ENCODE measurements at regions not wholly inside any gene's neighbourhood (a gene's known extent, or its start where the extent isn't known, plus 50 kb on each side); places are given as distances from the start of the nearest gene placed in this dataset.

GRCh38 chr2:120840795-120841487, 105.3 kb downstream of the GLI2 start:
- H3K27ac ChIP-seq (ENCODE audit: low read depth, low read length) = no peak overlapping the region
- no peak overlapping the region for H3K4me3 ChIP-seq (ENCODE audit: low read depth in 1 of 2, low read length in 2 of 2)
- no peaks in the 10 kb centered on the region for H3K27me3 ChIP-seq (ENCODE audit: control insufficient read depth in 1 of 2, insufficient read depth in 2 of 2, low read length in 2 of 2)
- H3K9ac ChIP-seq (ENCODE audit: low read depth in 1 of 2, low read length in 2 of 2) = no peak overlapping the region
- no peaks in the 10 kb centered on the region for H3K36me3 ChIP-seq (ENCODE audit: control insufficient read depth in 1 of 2, insufficient read depth in 2 of 2, low read length in 2 of 2)
- H3K9me3 ChIP-seq (ENCODE audit: control insufficient read depth in 1 of 2, low read length in 2 of 2) = no peaks in the 10 kb centered on the region
- H3K4me1 ChIP-seq (ENCODE audit: control insufficient read depth in 1 of 2, insufficient read depth in 2 of 2, low read length in 2 of 2) = no peaks in the 10 kb centered on the region

- no peaks in the 10 kb centered on the region for H3K9me3 ChIP-seq (ENCODE audit: control insufficient read depth in 1 of 2, low read length in 2 of 2)
- H3K27ac ChIP-seq (ENCODE audit: low read depth, low read length) = no peak overlapping the region
- H3K4me1 ChIP-seq (ENCODE audit: control insufficient read depth in 1 of 2, insufficient read depth in 2 of 2, low read length in 2 of 2) = no peaks in the 10 kb centered on the region
Observed at GRCh38 chr2:120842456-120843439, 107.1 kb downstream of the GLI2 start.

GRCh38 chr2:120844070-120844738, 108.5 kb downstream of the GLI2 start:
- Histone ChIP-seq H3K36me3 (ENCODE audit: control insufficient read depth in 1 of 2, insufficient read depth in 2 of 2, low read length in 2 of 2) (no peaks in the 10 kb centered on the region), H3K9ac (ENCODE audit: low read depth in 1 of 2, low read length in 2 of 2) (no peak overlapping the region), H3K4me1 (ENCODE audit: control insufficient read depth in 1 of 2, insufficient read depth in 2 of 2, low read length in 2 of 2) (no peaks in the 10 kb centered on the region), H3K4me3 (ENCODE audit: low read depth in 1 of 2, low read length in 2 of 2) (no peak overlapping the region), H3K9me3 (ENCODE audit: control insufficient read depth in 1 of 2, low read length in 2 of 2) (no peaks in the 10 kb centered on the region), H3K27ac (ENCODE audit: low read depth, low read length) (no peak overlapping the region), H3K27me3 (ENCODE audit: control insufficient read depth in 1 of 2, insufficient read depth in 2 of 2, low read length in 2 of 2) (no peaks in the 10 kb centered on the region)

More at GRCh38 chr2:120842456-120843439, 107.1 kb downstream of the GLI2 start:
- Histone ChIP-seq H3K4me3 (ENCODE audit: low read depth in 1 of 2, low read length in 2 of 2) (no peak overlapping the region), H3K27me3 (ENCODE audit: control insufficient read depth in 1 of 2, insufficient read depth in 2 of 2, low read length in 2 of 2) (no peaks in the 10 kb centered on the region), H3K36me3 (ENCODE audit: control insufficient read depth in 1 of 2, insufficient read depth in 2 of 2, low read length in 2 of 2) (no peaks in the 10 kb centered on the region), H3K9ac (ENCODE audit: low read depth in 1 of 2, low read length in 2 of 2) (no peak overlapping the region)

- no peaks in the 10 kb centered on the region for H3K27me3 ChIP-seq (ENCODE audit: control insufficient read depth in 1 of 2, insufficient read depth in 2 of 2, low read length in 2 of 2)
- no peaks in the 10 kb centered on the region for H3K36me3 ChIP-seq (ENCODE audit: control insufficient read depth in 1 of 2, insufficient read depth in 2 of 2, low read length in 2 of 2)
- H3K9ac ChIP-seq (ENCODE audit: low read depth in 1 of 2, low read length in 2 of 2) = no peak overlapping the region
- H3K4me3 ChIP-seq (ENCODE audit: low read depth in 1 of 2, low read length in 2 of 2) = no peak overlapping the region
- H3K9me3 ChIP-seq (ENCODE audit: control insufficient read depth in 1 of 2, low read length in 2 of 2) = no peaks in the 10 kb centered on the region
- no peaks in the 10 kb centered on the region for H3K4me1 ChIP-seq (ENCODE audit: control insufficient read depth in 1 of 2, insufficient read depth in 2 of 2, low read length in 2 of 2)
- no peak overlapping the region for H3K27ac ChIP-seq (ENCODE audit: low read depth, low read length)
Observed at GRCh38 chr2:120845277-120845676, 109.6 kb downstream of the GLI2 start.

GRCh38 chr2:120846406-120847095, 110.9 kb downstream of the GLI2 start:
- Histone ChIP-seq H3K36me3 (ENCODE audit: control insufficient read depth in 1 of 2, insufficient read depth in 2 of 2, low read length in 2 of 2) (no peaks in the 10 kb centered on the region), H3K4me3 (ENCODE audit: low read depth in 1 of 2, low read length in 2 of 2) (no peak overlapping the region), H3K27me3 (ENCODE audit: control insufficient read depth in 1 of 2, insufficient read depth in 2 of 2, low read length in 2 of 2) (no peaks in the 10 kb centered on the region), H3K4me1 (ENCODE audit: control insufficient read depth in 1 of 2, insufficient read depth in 2 of 2, low read length in 2 of 2) (no peaks in the 10 kb centered on the region), H3K9ac (ENCODE audit: low read depth in 1 of 2, low read length in 2 of 2) (no peak overlapping the region), H3K9me3 (ENCODE audit: control insufficient read depth in 1 of 2, low read length in 2 of 2) (no peaks in the 10 kb centered on the region), H3K27ac (ENCODE audit: low read depth, low read length) (no peak overlapping the region)

GRCh38 chr2:120847700-120848321, 112.1 kb downstream of the GLI2 start:
- Histone ChIP-seq H3K36me3 (ENCODE audit: control insufficient read depth in 1 of 2, insufficient read depth in 2 of 2, low read length in 2 of 2) (no peaks in the 10 kb centered on the region), H3K27me3 (ENCODE audit: control insufficient read depth in 1 of 2, insufficient read depth in 2 of 2, low read length in 2 of 2) (no peaks in the 10 kb centered on the region), H3K9ac (ENCODE audit: low read depth in 1 of 2, low read length in 2 of 2) (no peak overlapping the region), H3K4me1 (ENCODE audit: control insufficient read depth in 1 of 2, insufficient read depth in 2 of 2, low read length in 2 of 2) (no peaks in the 10 kb centered on the region), H3K4me3 (ENCODE audit: low read depth in 1 of 2, low read length in 2 of 2) (no peak overlapping the region), H3K9me3 (ENCODE audit: control insufficient read depth in 1 of 2, low read length in 2 of 2) (no peaks in the 10 kb centered on the region), H3K27ac (ENCODE audit: low read depth, low read length) (no peak overlapping the region)

- Histone ChIP-seq H3K27me3 (ENCODE audit: control insufficient read depth in 1 of 2, insufficient read depth in 2 of 2, low read length in 2 of 2) (no peaks in the 10 kb centered on the region), H3K4me3 (ENCODE audit: low read depth in 1 of 2, low read length in 2 of 2) (no peak overlapping the region), H3K27ac (ENCODE audit: low read depth, low read length) (no peak overlapping the region), H3K4me1 (ENCODE audit: control insufficient read depth in 1 of 2, insufficient read depth in 2 of 2, low read length in 2 of 2) (no peaks in the 10 kb centered on the region), H3K9me3 (ENCODE audit: control insufficient read depth in 1 of 2, low read length in 2 of 2) (no peaks in the 10 kb centered on the region), H3K36me3 (ENCODE audit: control insufficient read depth in 1 of 2, insufficient read depth in 2 of 2, low read length in 2 of 2) (no peaks in the 10 kb centered on the region), H3K9ac (ENCODE audit: low read depth in 1 of 2, low read length in 2 of 2) (no peak overlapping the region)
Observed at GRCh38 chr2:120849278-120849677, 113.6 kb downstream of the GLI2 start.

- H3K4me1 ChIP-seq (ENCODE audit: control insufficient read depth in 1 of 2, insufficient read depth in 2 of 2, low read length in 2 of 2) = no peaks in the 10 kb centered on the region
- no peaks in the 10 kb centered on the region for H3K27me3 ChIP-seq (ENCODE audit: control insufficient read depth in 1 of 2, insufficient read depth in 2 of 2, low read length in 2 of 2)
- H3K27ac ChIP-seq (ENCODE audit: low read depth, low read length) = no peak overlapping the region
- no peaks in the 10 kb centered on the region for H3K36me3 ChIP-seq (ENCODE audit: control insufficient read depth in 1 of 2, insufficient read depth in 2 of 2, low read length in 2 of 2)
- no peak overlapping the region for H3K9ac ChIP-seq (ENCODE audit: low read depth in 1 of 2, low read length in 2 of 2)
- H3K4me3 ChIP-seq (ENCODE audit: low read depth in 1 of 2, low read length in 2 of 2) = no peak overlapping the region
- H3K9me3 ChIP-seq (ENCODE audit: control insufficient read depth in 1 of 2, low read length in 2 of 2) = no peaks in the 10 kb centered on the region
Observed at GRCh38 chr2:120850551-120850950, 114.9 kb downstream of the GLI2 start.

- H3K4me3 ChIP-seq (ENCODE audit: low read depth in 1 of 2, low read length in 2 of 2) = no peak overlapping the region
- no peak overlapping the region for H3K27ac ChIP-seq (ENCODE audit: low read depth, low read length)
- no peaks in the 10 kb centered on the region for H3K4me1 ChIP-seq (ENCODE audit: control insufficient read depth in 1 of 2, insufficient read depth in 2 of 2, low read length in 2 of 2)
- H3K36me3 ChIP-seq (ENCODE audit: control insufficient read depth in 1 of 2, insufficient read depth in 2 of 2, low read length in 2 of 2) = no peaks in the 10 kb centered on the region
- H3K9ac ChIP-seq (ENCODE audit: low read depth in 1 of 2, low read length in 2 of 2) = no peak overlapping the region
- no peaks in the 10 kb centered on the region for H3K9me3 ChIP-seq (ENCODE audit: control insufficient read depth in 1 of 2, low read length in 2 of 2)
- H3K27me3 ChIP-seq (ENCODE audit: control insufficient read depth in 1 of 2, insufficient read depth in 2 of 2, low read length in 2 of 2) = no peaks in the 10 kb centered on the region
Observed at GRCh38 chr2:120851116-120851773, 115.6 kb downstream of the GLI2 start.
